Smooth muscle cell (in vitro differentiated cells): ENCODE measurements at regions not wholly inside any gene's neighbourhood (a gene's known extent, or its start where the extent isn't known, plus 50 kb on each side); places are given as distances from the start of the nearest gene placed in this dataset.

Source experiments
- DNase-seq: peaks from one replicate; lab custom pipeline; 2025; ENCODE audit not compliant: unreplicated experiment; lab: John Stamatoyannopoulos, UW
- H2AFZ ChIP-seq: fragments of 200-600 bp; sonication (generic); 2 replicates; pipeline ENCODE4 v1.6.0; 2016; ENCODE audit warnings: antibody characterized with exemption, low read depth, mild to moderate bottlenecking
- H3F3A ChIP-seq: fragments of 200-600 bp; sonication (generic); 2 replicates; pipeline ENCODE4 v1.6.0; 2017; ENCODE audit warnings: antibody characterized with exemption, low read depth
- H3K27ac ChIP-seq: fragments of 200-600 bp; sonication (generic); 2 replicates; pipeline ENCODE4 v1.5.1; 2016; ENCODE audit warnings: low read depth, mild to moderate bottlenecking
- H3K27me3 ChIP-seq: fragments of 200-600 bp; sonication (generic); 2 replicates; pipeline ENCODE4 v1.6.1; 2016; ENCODE audit warnings: low read depth, mild to moderate bottlenecking
- H3K36me3 ChIP-seq: fragments of 200-600 bp; sonication (generic); 2 replicates; pipeline ENCODE4 v1.5.1; 2016; ENCODE audit warnings: low read depth
- H3K4me1 ChIP-seq: fragments of 200-600 bp; sonication (generic); 2 replicates; pipeline ENCODE4 v1.5.1; 2016; ENCODE audit warnings: low read depth
- H3K4me2 ChIP-seq: fragments of 200-600 bp; sonication (generic); 2 replicates; pipeline ENCODE4 v1.6.0; 2016; ENCODE audit warnings: mild to moderate bottlenecking
- H3K4me3 ChIP-seq: fragments of 200-600 bp; sonication (generic); 2 replicates; pipeline ENCODE4 v1.5.1; 2016; ENCODE audit warnings: mild to moderate bottlenecking
- H3K79me2 ChIP-seq: fragments of 200-600 bp; sonication (generic); 2 replicates; pipeline ENCODE4 v1.6.0; 2016; ENCODE audit warnings: low read depth, mild to moderate bottlenecking
- H3K9ac ChIP-seq: fragments of 200-600 bp; sonication (generic); 2 replicates; pipeline ENCODE4 v1.6.0; 2016; ENCODE audit warnings: low read depth
- H3K9me3 ChIP-seq: fragments of 200-600 bp; sonication (generic); replicated peaks from 2 replicates; pipeline ENCODE4 v1.5.1; 2016; ENCODE audit warnings: low read depth
- H4K20me1 ChIP-seq: fragments of 200-600 bp; sonication (generic); 2 replicates; pipeline ENCODE4 v1.6.0; 2016; ENCODE audit warnings: low read depth
- CTCF ChIP-seq: fragments of 200-600 bp; sonication (generic); IDR thresholded peaks from 2 replicates; pipeline ENCODE4 v1.5.1; 2017; ENCODE audit warnings: borderline replicate concordance, mild to moderate bottlenecking, antibody characterized with exemption; ENCODE audit not compliant: insufficient read depth, poor library complexity, severe bottlenecking
- WGBS: methylation state at CpG from one replicate; pipeline ENCODE4 v1.1.7; 2016; ENCODE audit warnings: low lambda C conversion rate; 5-methylcytosine and 5-hydroxymethylcytosine counted together

GRCh38 chr6:25113436-25113835 is 165.7 kb upstream of the CARMIL1 start:
- no peak overlapping the region for H3K27ac ChIP-seq
- H3K27me3 ChIP-seq = no peaks in the 10 kb centered on the region
- 76% methylated on average over 4 of the region's 4 CpGs for WGBS
- no peaks in the 10 kb centered on the region for H3K79me2 ChIP-seq
- no peak for DNase-seq
- H3K36me3 ChIP-seq = no peaks in the 10 kb centered on the region
- H3K4me2 ChIP-seq = no peak overlapping the region
- no peaks in the 10 kb centered on the region for H3K9me3 ChIP-seq
- no peak overlapping the region for H3K4me3 ChIP-seq
- no peaks in the 10 kb centered on the region for H3F3A ChIP-seq
- TF ChIP-seq CTCF = no peak
- no peak overlapping the region for H2AFZ ChIP-seq
- H3K4me1 ChIP-seq = no peaks in the 10 kb centered on the region
- H4K20me1 ChIP-seq = no peaks in the 10 kb centered on the region
- no peak overlapping the region for H3K9ac ChIP-seq

- Histone ChIP-seq H3K27ac (no peak overlapping the region), H3K9me3 (no peaks in the 10 kb centered on the region), H3K27me3 (no peaks in the 10 kb centered on the region), H3F3A (no peaks in the 10 kb centered on the region), H3K36me3 (no peaks in the 10 kb centered on the region), H3K4me1 (no peaks in the 10 kb centered on the region), H4K20me1 (no peaks in the 10 kb centered on the region), H3K4me2 (no peak overlapping the region), H3K79me2 (no peaks in the 10 kb centered on the region), H3K4me3 (no peak overlapping the region), H3K9ac (no peak overlapping the region), H2AFZ (no peak overlapping the region)
- no peak for DNase-seq
- WGBS = 74% methylated on average over 3 of the region's 3 CpGs
- no peak for TF ChIP-seq CTCF
Measured at GRCh38 chr6:25118038-25118437, 161.1 kb upstream of the CARMIL1 start.

- no peaks in the 10 kb centered on the region for H3K79me2 ChIP-seq
- H3F3A ChIP-seq = no peaks in the 10 kb centered on the region
Measured at GRCh38 chr6:25121186-25121585, 158.0 kb upstream of the CARMIL1 start.

More at GRCh38 chr6:25121186-25121585, 158.0 kb upstream of the CARMIL1 start:
- Histone ChIP-seq H3K27me3 (no peaks in the 10 kb centered on the region), H3K4me1 (no peaks in the 10 kb centered on the region), H3K9ac (no peak overlapping the region), H3K9me3 (no peaks in the 10 kb centered on the region), H3K36me3 (no peaks in the 10 kb centered on the region), H4K20me1 (no peaks in the 10 kb centered on the region), H2AFZ (no peak overlapping the region), H3K4me2 (no peak overlapping the region), H3K27ac (no peak overlapping the region), H3K4me3 (no peak overlapping the region)
- TF ChIP-seq CTCF = no peak
- DNase-seq = no peak
